Nephron progenitor cell (in vitro differentiated cells): ENCODE measurements at regions not wholly inside any gene's neighbourhood (a gene's known extent, or its start where the extent isn't known, plus 50 kb on each side); places are given as distances from the start of the nearest gene placed in this dataset.

Experiments
- DNase-seq: peaks from one replicate; pipeline ENCODE4 v3.0.0; 2021
- H3K27ac Mint-ChIP-seq: 2 replicates; pipeline ENCODE4 v1.8.0; 2021; ENCODE audit warnings: mild to moderate bottlenecking, moderate library complexity, mixed read lengths
- H3K27me3 Mint-ChIP-seq: 2 replicates; pipeline ENCODE4 v1.8.0; 2021; ENCODE audit warnings: mild to moderate bottlenecking, low read depth, mixed read lengths; ENCODE audit not compliant: poor library complexity
- H3K36me3 Mint-ChIP-seq: 2 replicates; pipeline ENCODE4 v1.8.0; 2021; ENCODE audit warnings: low read depth, mixed read lengths
- H3K4me1 Mint-ChIP-seq: 2 replicates; pipeline ENCODE4 v1.8.0; 2021; ENCODE audit warnings: mixed read lengths
- H3K4me3 Mint-ChIP-seq: 2 replicates; pipeline ENCODE4 v1.8.0; 2021; ENCODE audit warnings: mild to moderate bottlenecking, moderate library complexity, mixed read lengths
- H3K9me3 Mint-ChIP-seq: 2 replicates; pipeline ENCODE4 v1.8.0; 2021; ENCODE audit warnings: mild to moderate bottlenecking, moderate library complexity, mixed read lengths
- CTCF ChIP-seq: fragments of 200-600 bp; sonication (generic); IDR thresholded peaks from 2 replicates; pipeline ENCODE4 v1.5.0; 2021; ENCODE audit warnings: antibody characterized with exemption

- Mint-ChIP-seq H3K9me3 (no peaks in the 10 kb centered on the region), H3K4me1 (peaks cover 78% of the 10 kb centered on the region)
- TF ChIP-seq CTCF = no peak
These were observed 81.8 kb upstream of the HPCAL1 start for GRCh38 chr2:10220902-10221391.

GRCh38 chr2:10221443-10221842, 81.3 kb upstream of the HPCAL1 start:
- H3K4me1 Mint-ChIP-seq = peaks cover 78% of the 10 kb centered on the region
- no peak overlapping the region for H3K4me3 Mint-ChIP-seq
- H3K9me3 Mint-ChIP-seq = no peaks in the 10 kb centered on the region
- H3K27ac Mint-ChIP-seq = no peak overlapping the region
- peaks cover 6% of the 10 kb centered on the region for H3K27me3 Mint-ChIP-seq
- H3K36me3 Mint-ChIP-seq = no peaks in the 10 kb centered on the region
- TF ChIP-seq CTCF = no peak
- DNase-seq = no peak

More at GRCh38 chr2:10220902-10221391, 81.8 kb upstream of the HPCAL1 start:
- H3K4me3 Mint-ChIP-seq = no peak overlapping the region
- DNase-seq = no peak
- H3K36me3 Mint-ChIP-seq = no peaks in the 10 kb centered on the region
- H3K27me3 Mint-ChIP-seq = peaks cover 8% of the 10 kb centered on the region
- no peak overlapping the region for H3K27ac Mint-ChIP-seq

GRCh38 chr2:10221976-10222870, 80.5 kb upstream of the HPCAL1 start:
- Mint-ChIP-seq H3K36me3 (no peaks in the 10 kb centered on the region), H3K4me1 (peaks cover 75% of the 10 kb centered on the region), H3K4me3 (no peak overlapping the region), H3K27ac (no peak overlapping the region), H3K9me3 (no peaks in the 10 kb centered on the region), H3K27me3 (peaks cover 6% of the 10 kb centered on the region)
- no peak for TF ChIP-seq CTCF
- no peak for DNase-seq

DNA sequence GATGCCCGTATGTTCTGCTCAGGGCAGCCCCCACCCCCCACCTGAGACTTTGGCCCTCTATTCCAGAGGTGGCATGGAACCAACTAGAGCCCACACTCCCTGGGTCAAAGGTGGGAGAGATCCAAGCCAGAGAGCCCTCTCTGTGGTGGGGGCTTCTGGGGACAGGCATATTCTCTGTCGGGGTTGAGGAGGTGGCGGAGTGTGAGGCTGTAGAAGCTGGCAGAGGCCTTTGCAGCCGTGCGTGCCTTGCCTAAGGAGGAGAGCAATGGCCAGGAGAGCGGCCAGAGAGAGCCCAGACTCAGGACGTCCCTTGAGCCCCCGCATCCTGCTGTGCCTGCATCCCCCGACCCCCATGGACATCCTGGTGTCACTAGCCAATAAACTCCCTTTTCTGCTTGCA, 79.2 kb upstream of the HPCAL1 start:
- peaks cover 74% of the 10 kb centered on the region for H3K4me1 Mint-ChIP-seq
- H3K4me3 Mint-ChIP-seq = no peak overlapping the region
- H3K27me3 Mint-ChIP-seq = peaks cover 6% of the 10 kb centered on the region
- TF ChIP-seq CTCF = no peak
- no peaks in the 10 kb centered on the region for H3K9me3 Mint-ChIP-seq
- H3K36me3 Mint-ChIP-seq = no peaks in the 10 kb centered on the region
- DNase-seq = no peak
- no peak overlapping the region for H3K27ac Mint-ChIP-seq

DNA sequence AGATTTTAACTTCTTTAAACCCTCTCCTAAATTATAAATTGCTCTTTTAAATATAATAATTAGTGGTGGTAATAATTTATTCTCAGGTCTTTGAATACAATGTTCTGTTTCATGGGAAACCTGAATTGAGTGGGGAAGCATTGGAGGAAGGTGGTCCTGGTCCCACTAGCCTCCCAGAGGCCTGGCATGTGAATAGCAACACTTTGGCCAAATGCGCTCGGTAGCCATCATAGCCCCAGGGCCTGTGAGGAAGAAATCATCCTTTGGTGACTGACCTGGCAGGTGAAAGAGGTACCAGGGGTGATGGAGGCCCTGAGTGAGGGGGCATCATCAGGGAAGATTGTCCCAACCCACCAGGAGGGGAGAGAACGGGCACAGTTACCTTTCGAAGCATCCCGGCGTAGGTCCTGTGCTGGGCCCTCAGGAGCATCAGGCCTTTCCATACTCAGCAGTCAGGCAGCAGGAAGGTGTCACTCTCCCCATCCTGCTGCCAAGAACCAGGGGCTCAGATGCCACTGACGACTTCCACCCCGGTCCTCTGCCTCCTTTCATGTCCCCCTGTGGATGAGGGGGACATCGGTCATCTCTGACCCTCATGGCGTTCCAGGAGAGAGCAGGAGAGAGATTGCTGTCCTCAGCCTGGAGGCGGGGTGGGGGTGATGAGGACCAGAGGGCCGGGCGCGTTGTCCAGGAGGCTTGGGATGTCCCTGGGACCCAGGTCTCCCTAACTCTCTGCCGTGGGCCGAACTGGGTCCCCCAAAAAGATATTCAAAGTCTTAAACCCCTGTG, 78.6 kb upstream of the HPCAL1 start:
- H3K36me3 Mint-ChIP-seq = no peaks in the 10 kb centered on the region
- no peak overlapping the region for H3K27ac Mint-ChIP-seq
- H3K27me3 Mint-ChIP-seq = peaks cover 6% of the 10 kb centered on the region
- no peak overlapping the region for H3K4me3 Mint-ChIP-seq
- no peak for TF ChIP-seq CTCF
- no peak for DNase-seq
- H3K9me3 Mint-ChIP-seq = no peaks in the 10 kb centered on the region
- peaks cover 74% of the 10 kb centered on the region for H3K4me1 Mint-ChIP-seq
